Activated B cell treated with CpG ODN at 0.5 μM for 24 hours (primary cell): ENCODE measurements at regions not wholly inside any gene's neighbourhood (a gene's known extent, or its start where the extent isn't known, plus 50 kb on each side); places are given as distances from the start of the nearest gene placed in this dataset.

ENCODE experiments used
- ATAC-seq: fragments of 200-7000 bp; cut with Tn5 transposase; one replicate; pipeline ENCODE4 v1.10.0; 2021; ENCODE audit warnings: low read depth, mild to moderate bottlenecking, moderate library complexity
- CTCF ChIA-PET: fragments of 350-600 bp; sonication (Branson Sonifier 250); formaldehyde crosslinking; loops from one replicate; lab custom pipeline; 2021; ENCODE audit warnings: antibody characterized with exemption; lab: Charles Lee
- POLR2A ChIA-PET: fragments of 350-600 bp; sonication (Branson Sonifier 250); formaldehyde crosslinking; loops from one replicate; lab custom pipeline; 2021; ENCODE audit warnings: antibody characterized with exemption; lab: Charles Lee
- DNase-seq: peaks from one replicate; pipeline ENCODE4 v3.0.0; 2022
- H3K27ac Mint-ChIP-seq: one replicate; pipeline ENCODE4 v1.8.0; 2020; ENCODE audit warnings: mixed read lengths
- H3K27me3 Mint-ChIP-seq: one replicate; pipeline ENCODE4 v1.8.0; 2021; ENCODE audit warnings: mixed read lengths
- H3K36me3 Mint-ChIP-seq: one replicate; pipeline ENCODE4 v1.8.0; 2021; ENCODE audit warnings: low read depth, mixed read lengths
- H3K4me1 Mint-ChIP-seq: one replicate; pipeline ENCODE4 v1.8.0; 2021; ENCODE audit warnings: mixed read lengths
- H3K4me3 Mint-ChIP-seq: one replicate; pipeline ENCODE4 v1.8.0; 2020; ENCODE audit warnings: mild to moderate bottlenecking, mixed read lengths
- H3K9me3 Mint-ChIP-seq: one replicate; pipeline ENCODE4 v1.8.0; 2020; ENCODE audit warnings: mixed read lengths
- intact Hi-C: fragments of 100-400 bp; cut with micrococcal nuclease; formaldehyde crosslinking; loops from one replicate; pipeline ENCODE4 v1.15.1; 2024
- TF ChIP-seq, protein P1 (sequence below): fragments of 200-600 bp; IDR thresholded peaks from one replicate; pipeline ENCODE4 v1.8.0; 2022; ENCODE audit warnings: antibody characterized with exemption, mild to moderate bottlenecking

DNA sequence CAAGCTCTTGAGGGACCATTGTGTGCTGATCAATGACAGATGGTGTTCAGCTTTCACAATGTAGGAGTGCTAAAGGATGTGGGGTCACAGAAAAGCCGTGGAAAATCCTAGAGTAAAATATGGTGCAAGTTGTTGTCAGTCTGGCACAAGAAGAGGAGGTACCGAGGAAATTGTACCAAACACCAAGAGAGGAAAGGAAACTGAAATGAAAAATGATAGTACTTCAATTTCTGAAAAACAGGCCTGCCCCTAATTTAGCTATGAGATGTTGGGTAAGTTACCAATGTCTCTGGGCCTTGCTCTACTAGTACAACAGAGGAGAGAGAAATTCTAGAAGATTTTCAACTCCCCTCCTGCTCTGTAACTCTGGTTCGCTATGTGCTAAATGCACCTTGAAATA is 78.8 kb upstream of the PELI1 start:
- Mint-ChIP-seq H3K9me3 (peaks cover 2% of the 10 kb centered on the region), H3K36me3 (no peaks in the 10 kb centered on the region), H3K4me1 (peaks cover 63% of the 10 kb centered on the region), H3K4me3 (peak overlapping the region; percentile 45), H3K27ac (peak overlapping the region; percentile 95), H3K27me3 (no peaks in the 10 kb centered on the region)
- intact Hi-C loops: no loop called here
- POLR2A ChIA-PET: interaction anchor here (0.6 to 3.6 kb wide), 9 partner anchors 8 to 907 kb away, joined by 3 to 20 read pairs (median 8); partner anchors contain the start of gene RAB1A
- ATAC-seq (peak; percentile 56), DNase-seq (no peak)
- TF ChIP-seq, protein P1, sequence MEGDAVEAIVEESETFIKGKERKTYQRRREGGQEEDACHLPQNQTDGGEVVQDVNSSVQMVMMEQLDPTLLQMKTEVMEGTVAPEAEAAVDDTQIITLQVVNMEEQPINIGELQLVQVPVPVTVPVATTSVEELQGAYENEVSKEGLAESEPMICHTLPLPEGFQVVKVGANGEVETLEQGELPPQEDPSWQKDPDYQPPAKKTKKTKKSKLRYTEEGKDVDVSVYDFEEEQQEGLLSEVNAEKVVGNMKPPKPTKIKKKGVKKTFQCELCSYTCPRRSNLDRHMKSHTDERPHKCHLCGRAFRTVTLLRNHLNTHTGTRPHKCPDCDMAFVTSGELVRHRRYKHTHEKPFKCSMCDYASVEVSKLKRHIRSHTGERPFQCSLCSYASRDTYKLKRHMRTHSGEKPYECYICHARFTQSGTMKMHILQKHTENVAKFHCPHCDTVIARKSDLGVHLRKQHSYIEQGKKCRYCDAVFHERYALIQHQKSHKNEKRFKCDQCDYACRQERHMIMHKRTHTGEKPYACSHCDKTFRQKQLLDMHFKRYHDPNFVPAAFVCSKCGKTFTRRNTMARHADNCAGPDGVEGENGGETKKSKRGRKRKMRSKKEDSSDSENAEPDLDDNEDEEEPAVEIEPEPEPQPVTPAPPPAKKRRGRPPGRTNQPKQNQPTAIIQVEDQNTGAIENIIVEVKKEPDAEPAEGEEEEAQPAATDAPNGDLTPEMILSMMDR: no peak
- CTCF ChIA-PET: interaction anchor here (1.0 to 2.4 kb wide), 4 partner anchors 9 to 173 kb away, joined by 3 to 7 read pairs (median 5); no protein-coding TSS in a partner anchor

DNA sequence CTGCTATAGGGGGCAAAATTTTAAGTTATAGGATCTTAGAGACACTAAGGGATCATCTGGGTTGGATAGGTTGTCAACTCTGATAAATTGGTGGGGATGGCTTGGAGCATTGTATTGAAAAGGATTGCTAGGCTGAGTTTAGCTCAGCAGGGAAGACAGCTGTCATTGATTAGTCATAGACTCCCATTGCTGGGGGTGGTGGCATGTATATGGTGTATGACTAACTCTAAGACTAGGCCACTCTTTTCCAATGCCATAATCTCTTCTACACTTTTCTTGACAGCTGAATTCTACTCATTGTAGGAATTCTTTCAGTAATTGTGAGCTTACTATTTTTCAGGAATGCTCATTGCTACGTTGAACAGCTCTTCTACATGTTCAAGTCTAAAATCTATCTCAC is 81.3 kb upstream of the PELI1 start:
- ChIA-PET CTCF (interaction anchor here (2.3 kb wide), 1 partner anchor 102 kb away, joined by 5 read pairs; no protein-coding TSS in a partner anchor), POLR2A (interaction anchor here (0.6 to 3.6 kb wide), 3 partner anchors 11 to 579 kb away, joined by 4 to 20 read pairs (median 5); no protein-coding TSS in a partner anchor)
- ATAC-seq: no peak
- H3K4me3 Mint-ChIP-seq: no peak overlapping the region
- intact Hi-C loops: loop anchor here (5.0 kb wide), 3 partner anchors 37 to 102 kb away; partner anchors contain the start of gene PELI1
- DNase-seq: no peak
- no peaks in the 10 kb centered on the region for H3K36me3 Mint-ChIP-seq
- no peak overlapping the region for H3K27ac Mint-ChIP-seq
- H3K27me3 Mint-ChIP-seq: no peaks in the 10 kb centered on the region
- H3K4me1 Mint-ChIP-seq: peaks cover 57% of the 10 kb centered on the region
- TF ChIP-seq, protein P1: no peak
- H3K9me3 Mint-ChIP-seq: peaks cover under 1% of the 10 kb centered on the region

DNA sequence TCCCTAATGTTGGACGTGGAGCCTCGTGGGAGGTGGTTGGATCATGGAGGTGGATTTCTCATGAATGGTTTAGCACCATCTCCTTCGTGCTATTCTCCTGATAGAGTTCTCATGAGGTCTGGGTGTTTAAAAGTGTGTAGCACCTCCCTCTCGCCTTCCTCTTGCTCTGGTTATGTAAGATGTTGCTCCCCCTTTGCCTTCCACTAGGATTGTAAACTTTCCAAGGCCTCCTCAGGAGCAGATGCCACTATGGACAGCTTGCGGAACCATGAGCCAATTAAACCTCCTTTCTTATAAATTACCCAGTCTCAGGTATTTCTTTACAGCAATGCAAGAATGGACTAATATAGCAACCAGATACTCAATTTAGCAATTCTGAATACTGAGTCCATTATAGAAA is 82.4 kb upstream of the PELI1 start:
- ChIA-PET POLR2A (interaction anchor here (1.5 kb wide), 1 partner anchor 99 kb away, joined by 4 read pairs; no protein-coding TSS in a partner anchor), CTCF (interaction anchor here (2.3 kb wide), 1 partner anchor 101 kb away, joined by 5 read pairs; no protein-coding TSS in a partner anchor)
- intact Hi-C loops: loop anchor here (5.0 kb wide), 3 partner anchors 36 to 101 kb away; partner anchors contain the start of gene PELI1
- H3K4me1 Mint-ChIP-seq: peaks cover 50% of the 10 kb centered on the region
- DNase-seq (no peak), ATAC-seq (no peak)
- H3K27me3 Mint-ChIP-seq: no peaks in the 10 kb centered on the region
- TF ChIP-seq, protein P1: no peak
- H3K27ac Mint-ChIP-seq: no peak overlapping the region
- H3K36me3 Mint-ChIP-seq: no peaks in the 10 kb centered on the region
- no peaks in the 10 kb centered on the region for H3K9me3 Mint-ChIP-seq
- no peak overlapping the region for H3K4me3 Mint-ChIP-seq

DNA sequence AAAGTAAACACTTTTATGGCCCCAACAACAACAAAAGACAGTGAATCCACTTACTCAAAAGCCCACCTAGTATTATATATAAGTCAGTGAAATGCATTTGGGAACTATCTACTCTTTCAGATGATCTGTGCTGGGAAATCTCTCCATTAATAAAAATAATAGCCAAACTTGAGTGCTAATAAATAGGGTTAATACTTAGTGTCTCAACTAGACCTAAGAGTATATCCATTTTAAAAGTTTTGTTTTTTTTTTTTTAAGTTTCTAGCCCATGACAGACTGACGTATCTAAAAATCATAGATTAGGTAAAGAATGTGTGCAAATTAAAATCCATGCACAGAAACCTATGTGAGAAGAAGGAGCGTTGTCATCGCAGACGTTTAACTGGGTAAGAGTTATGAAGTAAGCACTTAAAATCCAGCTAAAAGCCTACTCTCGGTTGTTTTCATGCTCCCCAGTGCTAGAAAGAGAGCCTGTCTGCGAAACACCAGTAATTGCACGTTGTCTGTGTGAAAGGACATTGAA is 83.4 kb upstream of the PELI1 start:
- ChIA-PET CTCF (interaction anchor here (1.1 to 2.3 kb wide), 5 partner anchors 8 to 177 kb away, joined by 3 to 10 read pairs (median 3); no protein-coding TSS in a partner anchor), POLR2A (interaction anchor here (0.5 to 1.8 kb wide), 10 partner anchors 9 to 208 kb away, joined by 3 to 24 read pairs (median 4); no protein-coding TSS in a partner anchor)
- TF ChIP-seq, protein P1: no peak
- DNase-seq (no peak), ATAC-seq (no peak)
- Mint-ChIP-seq H3K9me3 (no peaks in the 10 kb centered on the region), H3K27ac (peak overlapping the region; percentile 91), H3K36me3 (no peaks in the 10 kb centered on the region), H3K4me1 (peaks cover 40% of the 10 kb centered on the region), H3K27me3 (no peaks in the 10 kb centered on the region), H3K4me3 (peak overlapping the region; percentile 93)
- intact Hi-C loops: loop anchor here (1.0 to 5.0 kb wide), 4 partner anchors 13 to 100 kb away; partner anchors contain the start of gene PELI1
